ENCODE measurements at regions not wholly inside any gene's neighbourhood (a gene's known extent, or its start where the extent isn't known, plus 50 kb on each side); places are given as distances from the start of the nearest gene placed in this dataset.

- no peak for TF ChIP-seq CTCF (IDR thresholded peaks at IDR 0.05)
Measured at GRCh38 chr14:26859483-26859882, 261.6 kb upstream of the NOVA1 start.

- TF ChIP-seq CTCF (IDR thresholded peaks at IDR 0.05), result no peak
Measured at GRCh38 chr14:26860111-26860510, 262.3 kb upstream of the NOVA1 start.

GRCh38 chr14:26863736-26864135 lies 265.9 kb upstream of the NOVA1 start:
- no peak for TF ChIP-seq CTCF (IDR thresholded peaks at IDR 0.05)

GRCh38 chr14:26866721-26867120 lies 268.9 kb upstream of the NOVA1 start:
- TF ChIP-seq CTCF (IDR thresholded peaks at IDR 0.05), result no peak

- TF ChIP-seq CTCF (IDR thresholded peaks at IDR 0.05), result no peak
Measured at GRCh38 chr14:26867171-26867757, 269.4 kb upstream of the NOVA1 start.

GRCh38 chr14:26870096-26870495 lies 272.3 kb upstream of the NOVA1 start:
- no peak for TF ChIP-seq CTCF (IDR thresholded peaks at IDR 0.05)

GRCh38 chr14:26870722-26871617 lies 273.1 kb upstream of the NOVA1 start:
- TF ChIP-seq CTCF (IDR thresholded peaks at IDR 0.05), result no peak

Data from LNCAP (cell line).